ENCODE measurements at regions not wholly inside any gene's neighbourhood (a gene's known extent, or its start where the extent isn't known, plus 50 kb on each side); places are given as distances from the start of the nearest gene placed in this dataset.

- Histone ChIP-seq H3K4me3 (ENCODE audit: low read depth, low read length) (no peak overlapping the region), H3K27me3 (replicated peaks) (no peaks in the 10 kb centered on the region), H3K36me3 (replicated peaks) (no peaks in the 10 kb centered on the region), H3K27ac (no peak overlapping the region)
- in situ Hi-C loops (cut with HindIII; ENCODE audit: low pct_ligation_motif_present, low sequenced_read_pairs) = no loop called here
- no peak for TF ChIP-seq CTCF (IDR thresholded peaks at IDR 0.05; ENCODE audit: low read depth, low read length, missing control alignments)
- no peak for DNase-seq
Observed at GRCh38 chr2:100703739-100704138, 116.2 kb upstream of the NPAS2 start.

- no peaks in the 10 kb centered on the region for H3K27me3 ChIP-seq (replicated peaks)
- in situ Hi-C loops (cut with HindIII; ENCODE audit: low pct_ligation_motif_present, low sequenced_read_pairs) = no loop called here
- H3K27ac ChIP-seq = no peak overlapping the region
- DNase-seq = no peak
- H3K36me3 ChIP-seq (replicated peaks) = no peaks in the 10 kb centered on the region
- TF ChIP-seq CTCF (IDR thresholded peaks at IDR 0.05; ENCODE audit: low read depth, low read length, missing control alignments) = no peak
- no peak overlapping the region for H3K4me3 ChIP-seq (ENCODE audit: low read depth, low read length)
Observed at GRCh38 chr2:100704156-100704555, 115.8 kb upstream of the NPAS2 start.

GRCh38 chr2:100704711-100705110 lies 115.2 kb upstream of the NPAS2 start:
- Histone ChIP-seq H3K4me3 (ENCODE audit: low read depth, low read length) (no peak overlapping the region), H3K36me3 (replicated peaks) (no peaks in the 10 kb centered on the region), H3K27me3 (replicated peaks) (no peaks in the 10 kb centered on the region), H3K27ac (no peak overlapping the region)
- TF ChIP-seq CTCF (IDR thresholded peaks at IDR 0.05; ENCODE audit: low read depth, low read length, missing control alignments) = no peak
- in situ Hi-C loops (cut with HindIII; ENCODE audit: low pct_ligation_motif_present, low sequenced_read_pairs) = no loop called here
- no peak for DNase-seq

GRCh38 chr2:100707016-100707947 lies 112.7 kb upstream of the NPAS2 start:
- H3K4me3 ChIP-seq (ENCODE audit: low read depth, low read length) = no peak overlapping the region
- no peak for TF ChIP-seq CTCF (IDR thresholded peaks at IDR 0.05; ENCODE audit: low read depth, low read length, missing control alignments)
- no peak for DNase-seq

GRCh38 chr2:100708333-100708732 lies 111.6 kb upstream of the NPAS2 start:
- Histone ChIP-seq H3K36me3 (replicated peaks) (no peaks in the 10 kb centered on the region), H3K4me3 (ENCODE audit: low read depth, low read length) (no peak overlapping the region), H3K27me3 (replicated peaks) (no peaks in the 10 kb centered on the region), H3K27ac (no peak overlapping the region)
- no peak for TF ChIP-seq CTCF (IDR thresholded peaks at IDR 0.05; ENCODE audit: low read depth, low read length, missing control alignments)
- no peak for DNase-seq
- in situ Hi-C loops (cut with HindIII; ENCODE audit: low pct_ligation_motif_present, low sequenced_read_pairs) = no loop called here

More at GRCh38 chr2:100707016-100707947, 112.7 kb upstream of the NPAS2 start:
- no peaks in the 10 kb centered on the region for H3K36me3 ChIP-seq (replicated peaks)
- no peaks in the 10 kb centered on the region for H3K27me3 ChIP-seq (replicated peaks)
- no peak overlapping the region for H3K27ac ChIP-seq
- in situ Hi-C loops (cut with HindIII; ENCODE audit: low pct_ligation_motif_present, low sequenced_read_pairs) = no loop called here

Data from brain microvascular endothelial cell (primary cell).